Tibial artery (tissue), 4 donors: ENCODE measurements at regions not wholly inside any gene's neighbourhood (a gene's known extent, or its start where the extent isn't known, plus 50 kb on each side); places are given as distances from the start of the nearest gene placed in this dataset.
A peak's percentile ranks its signal among the peaks of the same experiment; 100 is the strongest.
"Not testable (repeated sequence)": the region's sequence is repeated elsewhere in the genome, so short reads cannot be mapped to it uniquely, and the experiment has no call there.

Experiments
- DNase-seq, 2 donors: peaks; one replicate each; pipeline ENCODE4 v3.0.0-alpha.2; 2019
- H3K27ac ChIP-seq, 2 donors: fragments of 200-600 bp; sonication (generic) in 1 of 2; 1 replicate in 1 of 2; 2 replicates in 1 of 2; pipeline ENCODE4 v1.5.1; 2018 to 2019; ENCODE audit warnings: mild to moderate bottlenecking in 1 of 2
- H3K27me3 ChIP-seq, 2 donors: fragments of 200-600 bp; sonication (generic) in 1 of 2; one replicate each; pipeline versions ENCODE4 v1.5.1 to v1.6.0; 2016 to 2019
- H3K36me3 ChIP-seq, 3 donors: fragments of 200-600 bp; sonication (generic) in 2 of 3; one replicate each; pipeline ENCODE4 v1.5.1; 2016 to 2019; ENCODE audit warnings: mild to moderate bottlenecking in 2 of 3
- H3K4me1 ChIP-seq, 4 donors: fragments of 200-600 bp; sonication (generic) in 2 of 4; 1 replicate in 3 of 4; 2 replicates in 1 of 4; pipeline ENCODE4 v1.5.1; 2016 to 2019
- H3K4me3 ChIP-seq, 2 donors: fragments of 200-600 bp; sonication (generic) in 1 of 2; 1 replicate in 1 of 2; 2 replicates in 1 of 2; pipeline ENCODE4 v1.5.1; 2018 to 2019; ENCODE audit warnings: mild to moderate bottlenecking in 2 of 2
- H3K9me3 ChIP-seq, 3 donors: fragments of 200-600 bp; sonication (generic) in 1 of 3; one replicate each; pipeline ENCODE4 v1.5.1; 2016 to 2019
- intact Hi-C: fragments of 100-400 bp; cut with DNase I; formaldehyde crosslinking; loops from one replicate; pipeline ENCODE4 v1.15.0; 2023; ENCODE audit warnings: low total_unique reads
- TF ChIP-seq, protein P1 (sequence below), 2 experiments: fragments of 200-600 bp in 1 of 2; fragments of 450-650 bp in 1 of 2; IDR thresholded peaks; one replicate each; pipeline ENCODE4 v1.5.1; 2017 to 2019; ENCODE audit warnings: antibody characterized with exemption in 2 of 2, mild to moderate bottlenecking in 1 of 2, moderate library complexity in 1 of 2

DNA sequence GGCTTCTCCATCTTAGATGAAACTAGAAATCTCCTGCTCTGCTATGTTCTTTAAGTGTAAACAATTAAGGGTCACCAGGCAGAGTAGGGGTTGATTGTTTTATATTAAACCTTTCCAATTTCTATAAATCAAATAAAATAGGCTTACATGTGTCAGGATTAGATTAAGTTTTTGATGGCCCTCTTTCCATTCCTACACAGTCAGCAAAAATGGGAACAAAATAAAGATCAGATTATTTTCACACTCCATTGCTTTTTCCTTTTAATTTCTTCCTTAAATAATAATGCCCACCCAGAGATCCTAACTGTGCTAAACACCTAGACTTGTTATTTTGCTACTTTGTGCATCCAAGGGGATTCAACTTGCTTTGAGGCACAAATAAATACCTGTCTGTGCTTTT is 381.4 kb upstream of the MAGEB16 start:
- DNase-seq, result no peak
- no peaks in the 10 kb centered on the region for H3K36me3 ChIP-seq
- no peaks in the 10 kb centered on the region for H3K9me3 ChIP-seq
- H3K27ac ChIP-seq, result no peak overlapping the region
- H3K4me1 ChIP-seq, result no peaks in the 10 kb centered on the region
- no peak overlapping the region for H3K4me3 ChIP-seq
- intact Hi-C loops, result no loop called here
- no peaks in the 10 kb centered on the region for H3K27me3 ChIP-seq
- TF ChIP-seq, protein P1, sequence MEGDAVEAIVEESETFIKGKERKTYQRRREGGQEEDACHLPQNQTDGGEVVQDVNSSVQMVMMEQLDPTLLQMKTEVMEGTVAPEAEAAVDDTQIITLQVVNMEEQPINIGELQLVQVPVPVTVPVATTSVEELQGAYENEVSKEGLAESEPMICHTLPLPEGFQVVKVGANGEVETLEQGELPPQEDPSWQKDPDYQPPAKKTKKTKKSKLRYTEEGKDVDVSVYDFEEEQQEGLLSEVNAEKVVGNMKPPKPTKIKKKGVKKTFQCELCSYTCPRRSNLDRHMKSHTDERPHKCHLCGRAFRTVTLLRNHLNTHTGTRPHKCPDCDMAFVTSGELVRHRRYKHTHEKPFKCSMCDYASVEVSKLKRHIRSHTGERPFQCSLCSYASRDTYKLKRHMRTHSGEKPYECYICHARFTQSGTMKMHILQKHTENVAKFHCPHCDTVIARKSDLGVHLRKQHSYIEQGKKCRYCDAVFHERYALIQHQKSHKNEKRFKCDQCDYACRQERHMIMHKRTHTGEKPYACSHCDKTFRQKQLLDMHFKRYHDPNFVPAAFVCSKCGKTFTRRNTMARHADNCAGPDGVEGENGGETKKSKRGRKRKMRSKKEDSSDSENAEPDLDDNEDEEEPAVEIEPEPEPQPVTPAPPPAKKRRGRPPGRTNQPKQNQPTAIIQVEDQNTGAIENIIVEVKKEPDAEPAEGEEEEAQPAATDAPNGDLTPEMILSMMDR (IDR thresholded peaks at IDR 0.05), result no peak

DNA sequence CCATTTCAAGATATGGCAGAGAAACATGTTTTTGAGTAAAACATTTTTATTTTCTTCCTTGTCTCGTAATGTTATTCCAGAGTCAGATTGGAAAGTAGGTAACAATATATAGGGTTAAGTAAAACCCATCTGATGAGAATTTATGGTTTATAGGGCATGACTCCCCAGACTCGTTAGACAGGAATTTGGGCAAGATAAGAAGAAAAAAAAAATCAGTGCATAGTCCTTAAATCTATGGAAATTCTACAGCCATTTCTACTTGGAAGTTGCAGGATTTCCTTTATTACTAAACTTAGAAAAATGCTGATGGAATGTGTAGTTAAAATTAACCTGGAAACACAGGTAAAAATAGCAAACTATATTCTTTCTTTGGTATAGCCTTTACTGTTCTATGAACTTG is 366.1 kb upstream of the MAGEB16 start:
- H3K27me3 ChIP-seq, result no peaks in the 10 kb centered on the region
- DNase-seq, result no peak
- no peak overlapping the region for H3K27ac ChIP-seq
- no peak overlapping the region for H3K4me3 ChIP-seq
- peaks cover 0 to 13% (median 0%) of the 10 kb centered on the region in 4 donors for H3K4me1 ChIP-seq
- TF ChIP-seq, protein P1 (IDR thresholded peaks at IDR 0.05), result no peak
- intact Hi-C loops, result no loop called here
- H3K9me3 ChIP-seq, result no peaks in the 10 kb centered on the region
- H3K36me3 ChIP-seq, result no peaks in the 10 kb centered on the region

DNA sequence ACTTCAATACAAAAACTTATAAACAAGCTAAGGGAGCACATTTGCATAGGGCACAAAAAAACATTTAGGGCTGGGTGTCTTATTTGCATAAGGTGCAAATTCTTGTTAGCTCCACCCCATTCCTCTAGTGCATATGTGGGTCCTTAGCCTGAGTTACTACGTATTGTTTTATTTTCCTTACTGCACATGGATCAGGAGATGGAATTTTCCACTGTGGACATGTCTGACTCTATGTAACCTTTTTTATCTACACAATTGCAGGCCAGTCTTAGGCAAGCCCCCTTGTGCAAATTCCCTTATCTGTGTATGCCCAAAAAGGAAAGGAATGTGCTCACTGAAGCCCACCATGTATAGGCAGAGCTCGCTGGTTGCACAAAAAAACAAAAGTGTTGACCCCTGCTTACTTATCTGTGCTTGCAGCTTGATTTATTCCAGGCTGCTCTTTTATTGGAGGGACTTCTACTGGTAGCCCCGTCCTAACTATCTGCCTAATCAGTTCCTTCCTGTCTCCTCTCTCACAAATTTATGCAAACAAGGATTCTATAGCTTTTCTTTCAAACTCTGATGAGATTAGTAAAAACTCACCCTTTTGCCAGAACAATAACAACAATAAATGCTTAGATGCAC is 359.0 kb upstream of the MAGEB16 start:
- Histone ChIP-seq H3K36me3 (no peaks in the 10 kb centered on the region), H3K9me3 (no peaks in the 10 kb centered on the region), H3K4me1 (peaks cover 0 to 9% (median 0%) of the 10 kb centered on the region in 4 donors), H3K27me3 (no peaks in the 10 kb centered on the region), H3K4me3 (no peak overlapping the region), H3K27ac (no peak overlapping the region)
- TF ChIP-seq, protein P1 (IDR thresholded peaks at IDR 0.05), result no peak
- no peak for DNase-seq
- intact Hi-C loops, result no loop called here

DNA sequence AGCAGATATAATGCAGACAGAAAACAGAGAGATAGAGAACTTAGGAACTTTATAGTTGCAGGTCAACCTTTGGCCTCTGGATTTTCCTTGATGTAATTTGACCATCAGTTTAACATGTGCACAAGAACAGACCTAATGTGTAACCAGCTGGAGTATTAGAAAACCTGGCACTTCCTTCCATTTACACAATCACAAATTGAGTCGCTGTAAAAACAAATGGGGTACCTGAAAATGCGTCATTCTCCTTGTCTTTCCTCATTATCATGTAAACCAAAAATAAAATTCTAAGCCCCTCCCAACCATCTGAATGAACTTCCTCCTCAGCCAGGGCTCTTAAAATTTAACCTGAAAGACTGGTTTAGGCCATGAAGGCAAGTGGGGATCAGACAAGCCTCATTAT is 358.4 kb upstream of the MAGEB16 start:
- H3K4me1 ChIP-seq, result peaks cover 0 to 8% (median 0%) of the 10 kb centered on the region in 4 donors
- no peaks in the 10 kb centered on the region for H3K9me3 ChIP-seq
- no peak overlapping the region for H3K27ac ChIP-seq
- no peaks in the 10 kb centered on the region for H3K36me3 ChIP-seq
- intact Hi-C loops, result no loop called here
- H3K4me3 ChIP-seq, result no peak overlapping the region
- TF ChIP-seq, protein P1 (IDR thresholded peaks at IDR 0.05), result no peak
- no peaks in the 10 kb centered on the region for H3K27me3 ChIP-seq
- no peak for DNase-seq

DNA sequence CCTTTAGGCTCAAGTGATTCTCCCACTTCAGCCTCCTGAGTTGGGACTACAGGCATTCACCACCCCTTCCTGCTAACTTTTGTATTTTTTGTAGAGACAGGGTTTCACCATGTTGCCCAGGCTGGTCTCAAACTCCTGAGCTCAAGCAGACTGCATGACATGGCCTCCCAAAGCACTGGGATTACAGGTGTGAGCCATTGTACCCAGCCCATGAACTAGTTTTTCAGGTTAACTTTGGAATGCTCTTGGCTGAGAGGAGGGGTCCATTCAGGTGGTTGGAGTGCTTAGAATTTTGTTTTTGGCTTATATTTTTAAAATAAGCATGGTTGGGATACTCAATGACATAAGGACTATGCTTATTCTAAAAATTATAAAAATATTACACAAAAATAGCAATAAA is 355.7 kb upstream of the MAGEB16 start:
- Histone ChIP-seq H3K36me3 (no peaks in the 10 kb centered on the region), H3K27ac (peak overlapping the region in 1 of 2 donors; percentile 66), H3K4me3 (no peak overlapping the region), H3K27me3 (no peaks in the 10 kb centered on the region), H3K4me1 (peaks cover 0 to 8% (median 0%) of the 10 kb centered on the region in 4 donors), H3K9me3 (no peaks in the 10 kb centered on the region)
- intact Hi-C loops, result no loop called here
- no peak for DNase-seq
- TF ChIP-seq, protein P1 (IDR thresholded peaks at IDR 0.05), result no peak

DNA sequence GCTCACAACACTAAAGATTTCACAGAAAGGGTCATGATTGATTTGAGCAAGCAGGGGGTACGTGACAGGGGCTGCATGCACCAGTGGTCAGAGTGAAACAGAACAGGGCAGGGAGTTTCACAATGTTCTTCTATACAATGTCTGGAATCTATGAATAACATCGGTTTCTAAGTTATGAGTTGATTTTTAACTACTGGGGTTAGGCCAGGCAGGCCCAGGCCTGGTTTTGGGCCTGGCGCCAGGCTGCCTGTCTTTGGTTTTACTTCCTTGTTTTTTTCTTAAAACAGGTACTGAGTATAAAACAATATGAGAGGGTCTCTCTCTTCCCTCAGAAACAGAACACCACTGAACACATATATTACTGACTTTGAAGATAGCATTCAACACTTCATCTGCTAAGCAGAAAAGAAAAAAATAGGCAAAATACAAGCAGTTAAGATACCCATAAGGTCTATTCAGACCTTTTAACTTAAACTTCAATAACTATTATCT is 355.0 kb upstream of the MAGEB16 start:
- H3K27me3 ChIP-seq, H3K4me3 ChIP-seq, intact Hi-C loops, H3K36me3 ChIP-seq, H3K9me3 ChIP-seq, H3K4me1 ChIP-seq: not testable (repeated sequence)
- peak overlapping the region in 1 of 2 donors; percentile 66 for H3K27ac ChIP-seq
- DNase-seq, result peak in 1 of 2 donors; percentile 66
